SK-N-SH (cell line): ENCODE measurements at regions not wholly inside any gene's neighbourhood (a gene's known extent, or its start where the extent isn't known, plus 50 kb on each side); places are given as distances from the start of the nearest gene placed in this dataset.

Source experiments
- CTCF ChIA-PET: fragments of 300-600, 350-600 bp; formaldehyde crosslinking; extraction: SDS; loops from one replicate; lab custom pipeline; 2021; lab: Yijun Ruan, JAX
- POLR2A ChIA-PET: fragments of 350-600 bp; sonication (Branson Sonifier 250); formaldehyde crosslinking; extraction: SDS; loops from one replicate; lab custom pipeline; 2020; ENCODE audit warnings: antibody characterized with exemption, inconsistent platforms; lab: Yijun Ruan, JAX
- DNase-seq: peaks from one replicate; pipeline ENCODE4 v3.0.0; 2012
- H2AFZ ChIP-seq: fragments of 200-600 bp; sonication (generic); 2 replicates; pipeline ENCODE4 v1.8.1; 2016; ENCODE audit warnings: antibody characterized with exemption, mild to moderate bottlenecking, low read depth
- H3F3A ChIP-seq: fragments of 200-600 bp; sonication (generic); replicated peaks from 2 replicates; pipeline ENCODE3; 2016; ENCODE audit warnings: antibody characterized with exemption, mild to moderate bottlenecking; ENCODE audit not compliant: insufficient read depth
- H3K27ac ChIP-seq, 2 experiments: fragments of 200-500 bp in 1 of 2; fragments of 200-600 bp in 1 of 2; sonication (Bioruptor generic) in 1 of 2; sonication (generic), shearing (Covaris generic) in 1 of 2; 2 replicates each; pipeline versions ENCODE4 v1.5.1 to v1.6.1; 2014 to 2016; ENCODE audit warnings: low read depth in 2 of 2, inconsistent platforms in 1 of 2, low read length in 1 of 2, mild to moderate bottlenecking in 1 of 2, mixed read lengths in 1 of 2
- H3K27me3 ChIP-seq: fragments of 200-600 bp; sonication (generic), shearing (Covaris generic); 2 replicates; pipeline ENCODE4 v1.6.1; 2016; ENCODE audit warnings: mixed run types; ENCODE audit not compliant: insufficient read depth
- H3K36me3 ChIP-seq, 2 experiments: fragments of 200-500 bp in 1 of 2; fragments of 200-600 bp in 1 of 2; sonication (Bioruptor generic) in 1 of 2; sonication (generic) in 1 of 2; replicated peaks in 1 of 2; 2 replicates each; pipeline versions ENCODE3 to v1.5.1; 2014 to 2016; ENCODE audit warnings: low read length in 1 of 2, mild to moderate bottlenecking in 1 of 2; ENCODE audit not compliant: insufficient read depth in 2 of 2, control insufficient read depth in 1 of 2
- H3K4me1 ChIP-seq, 2 experiments: fragments of 200-500 bp in 1 of 2; fragments of 200-600 bp in 1 of 2; sonication (Bioruptor generic) in 1 of 2; sonication (generic), shearing (Covaris generic) in 1 of 2; 2 replicates each; pipeline versions ENCODE4 v1.5.1 to v1.6.1; 2014 to 2016; ENCODE audit warnings: low read depth in 1 of 2, low read length in 1 of 2, mixed run types in 1 of 2; ENCODE audit not compliant: insufficient read depth in 2 of 2, control insufficient read depth in 1 of 2
- H3K4me2 ChIP-seq: fragments of 200-600 bp; sonication (generic), shearing (Covaris generic); 2 replicates; pipeline ENCODE4 v1.6.1; 2017; ENCODE audit warnings: mixed run types
- H3K4me3 ChIP-seq, 2 experiments: fragments of 200-500 bp in 1 of 2; fragments of 200-600 bp in 1 of 2; sonication (Bioruptor generic) in 1 of 2; sonication (generic), shearing (Covaris generic) in 1 of 2; 2 replicates each; pipeline versions ENCODE4 v1.5.1 to v1.8.1; 2014 to 2016; ENCODE audit warnings: low read depth in 2 of 2, inconsistent platforms in 1 of 2, low read length in 1 of 2, mild to moderate bottlenecking in 1 of 2, mixed read lengths in 1 of 2, moderate library complexity in 1 of 2
- H3K79me2 ChIP-seq: fragments of 200-600 bp; sonication (generic); 2 replicates; pipeline ENCODE4 v1.8.1; 2017; ENCODE audit warnings: mild to moderate bottlenecking; ENCODE audit not compliant: insufficient read depth
- H3K9ac ChIP-seq: fragments of 200-600 bp; sonication (generic); 2 replicates; pipeline ENCODE4 v1.6.1; 2017; ENCODE audit warnings: mixed run types
- H3K9me2 ChIP-seq: fragments of 200-600 bp; sonication (generic); 2 replicates; pipeline ENCODE4 v1.6.1; 2017; ENCODE audit warnings: mixed run types
- H3K9me3 ChIP-seq: fragments of 200-600 bp; sonication (generic); 2 replicates; pipeline ENCODE4 v1.6.1; 2017; ENCODE audit warnings: mixed run types, mild to moderate bottlenecking, moderate library complexity
- H4K20me1 ChIP-seq: fragments of 200-600 bp; sonication (generic); 2 replicates; pipeline ENCODE4 v1.6.1; 2017; ENCODE audit warnings: mild to moderate bottlenecking, mixed run types; ENCODE audit not compliant: insufficient read depth
- EP300 ChIP-seq, 2 experiments: IDR thresholded peaks; 2 replicates each; pipeline versions ENCODE4 v1.4.0 to v1.6.1; 2012; ENCODE audit warnings: borderline replicate concordance in 1 of 2, low read depth in 1 of 2, low read length in 1 of 2
- EZH2phosphoT487 ChIP-seq: fragments of 200-600 bp; sonication (generic); IDR thresholded peaks from 2 replicates; pipeline ENCODE4 v1.6.1; 2017; ENCODE audit warnings: low read depth, mixed run types, mild to moderate bottlenecking, antibody characterized with exemption, moderate library complexity, borderline replicate concordance
- FOXJ3 ChIP-seq: sonication (generic); formaldehyde crosslinking; IDR thresholded peaks from 2 replicates; pipeline ENCODE4 v1.5.1; 2020; ENCODE audit warnings: mild to moderate bottlenecking, missing genetic modification reagents
- GATA2 ChIP-seq: sonication (generic); formaldehyde crosslinking; IDR thresholded peaks from 2 replicates; pipeline ENCODE4 v1.5.0; 2020; ENCODE audit warnings: mild to moderate bottlenecking, missing genetic modification reagents
- IRF3 ChIP-seq: fragments of 150-350 bp; IDR thresholded peaks from 2 replicates; pipeline ENCODE4 v1.6.1; 2016; ENCODE audit warnings: mild to moderate bottlenecking, low read depth, low read length
- JUND ChIP-seq: IDR thresholded peaks from 2 replicates; pipeline ENCODE4 v1.4.0; 2012
- MEF2A ChIP-seq: IDR thresholded peaks from 2 replicates; pipeline ENCODE4 v1.4.0; 2012; ENCODE audit warnings: low read depth, borderline replicate concordance
- NFIC ChIP-seq: IDR thresholded peaks from 2 replicates; pipeline ENCODE4 v1.4.0; 2012; ENCODE audit warnings: borderline replicate concordance
- NRF1 ChIP-seq: IDR thresholded peaks from 2 replicates; pipeline ENCODE4 v1.6.1; 2012; ENCODE audit warnings: low read depth, mild to moderate bottlenecking, low read length
- PBX3 ChIP-seq: IDR thresholded peaks from 2 replicates; pipeline ENCODE4; 2012
- POLR2AphosphoS5 ChIP-seq: IDR thresholded peaks from 2 replicates; pipeline ENCODE4 v1.6.1; 2012; ENCODE audit warnings: low read depth, low read length
- REST ChIP-seq: IDR thresholded peaks from 2 replicates; pipeline ENCODE4 v1.6.1; 2012; ENCODE audit warnings: mild to moderate bottlenecking, low read depth, low read length, moderate library complexity
- RFX5 ChIP-seq: IDR thresholded peaks from 2 replicates; pipeline ENCODE4 v1.6.1; 2012; ENCODE audit warnings: mild to moderate bottlenecking, improper control_type of control experiment, low read length
- SMC3 ChIP-seq: IDR thresholded peaks from 2 replicates; pipeline ENCODE4 v1.6.1; 2012; ENCODE audit warnings: low read depth, low read length, improper control_type of control experiment
- TAF1 ChIP-seq: IDR thresholded peaks from 2 replicates; pipeline ENCODE4 v1.6.1; 2012; ENCODE audit warnings: low read depth, mild to moderate bottlenecking, low read length, moderate library complexity, borderline replicate concordance
- TCF12 ChIP-seq: IDR thresholded peaks from 2 replicates; pipeline ENCODE4 v1.4.0; 2012
- TEAD4 ChIP-seq: IDR thresholded peaks from 2 replicates; pipeline ENCODE4 v1.4.0; 2012; ENCODE audit warnings: mild to moderate bottlenecking, borderline replicate concordance; ENCODE audit not compliant: insufficient read depth
- YY1 ChIP-seq: IDR thresholded peaks from 2 replicates; pipeline ENCODE4 v1.4.0; 2012; ENCODE audit warnings: low read depth, mild to moderate bottlenecking
- WGBS: methylation state at CpG from one replicate; pipeline ENCODE4 v1.1.6; 2017; ENCODE audit warnings: low lambda C conversion rate; 5-methylcytosine and 5-hydroxymethylcytosine counted together

GRCh38 chr5:6159832-6160430, 218.4 kb downstream of the MED10 start:
- Histone ChIP-seq H3K27me3 (no peaks in the 10 kb centered on the region), H4K20me1 (no peaks in the 10 kb centered on the region), H3K36me3 (no peaks in the 10 kb centered on the region), H2AFZ (no peak overlapping the region), H3K79me2 (no peaks in the 10 kb centered on the region), H3F3A (no peaks in the 10 kb centered on the region), H3K9me3 (no peaks in the 10 kb centered on the region), H3K4me2 (peak overlapping the region; percentile 39; the same call in 1 of the 2 replicates)
- TF ChIP-seq TEAD4 (no peak), MEF2A (no peak), NFIC (no peak), IRF3 (no peak), JUND (no peak), NRF1 (no peak), REST (no peak), TAF1 (no peak), RFX5 (no peak), SMC3 (no peak), EZH2phosphoT487 (no peak), FOXJ3 (CRISPR knock-in tag) (no peak), GATA2 (CRISPR knock-in tag) (no peak), YY1 (no peak), POLR2AphosphoS5 (no peak), EP300 (IDR thresholded peaks at IDR 0.05; ENCODE audit: borderline replicate concordance in 1 of 2, low read depth in 1 of 2, low read length in 1 of 2) (no peak), PBX3 (no peak), TCF12 (no peak)
- TF ChIP-seq, all 33 proteins: peak for 0
- no peak for DNase-seq
- Histone ChIP-seq H3K4me1 (peaks cover 0 to 21% of the 10 kb centered on the region in 2 experiments; a peak in 2 of 4 replicates), H3K27ac (peak overlapping the region; percentile 30 to 76; a peak in 3 of 4 replicates), H3K4me3 (peak overlapping the region in 1 of 2 experiments; percentile 17; a peak in 1 of 4 replicates), H3K9ac (no peak overlapping the region), H3K9me2 (no peaks in the 10 kb centered on the region)
- ChIA-PET POLR2A (no interaction called here), CTCF (interaction anchor here (0.6 to 1.4 kb wide), 3 partner anchors 55 to 663 kb away, joined by 3 to 4 read pairs (median 3); no protein-coding TSS in a partner anchor)
- WGBS = 20% methylated on average over 3 of the region's 3 CpGs
